Hepatocyte (in vitro differentiated cells): ENCODE measurements at regions not wholly inside any gene's neighbourhood (a gene's known extent, or its start where the extent isn't known, plus 50 kb on each side); places are given as distances from the start of the nearest gene placed in this dataset.

ENCODE experiments used
- DNase-seq: peaks from one replicate; pipeline ENCODE4 v3.0.0-alpha.2; 2016; ENCODE audit warnings: low spot score
- H2AFZ ChIP-seq: fragments of 200-600 bp; sonication (generic); 2 replicates; pipeline ENCODE4 v1.6.0; 2016; ENCODE audit warnings: antibody characterized with exemption, mild to moderate bottlenecking
- H3K27ac ChIP-seq: fragments of 200-600 bp; sonication (generic); 2 replicates; pipeline ENCODE4 v1.5.1; 2016; ENCODE audit warnings: mild to moderate bottlenecking
- H3K27me3 ChIP-seq: fragments of 200-600 bp; sonication (generic); 2 replicates; pipeline ENCODE4 v1.6.1; 2016
- H3K36me3 ChIP-seq: fragments of 200-600 bp; sonication (generic); replicated peaks from 2 replicates; pipeline ENCODE4 v1.5.1; 2016; ENCODE audit warnings: low read depth; ENCODE audit not compliant: insufficient read depth
- H3K4me1 ChIP-seq: fragments of 200-600 bp; sonication (generic); 2 replicates; pipeline ENCODE4 v1.5.1; 2016; ENCODE audit warnings: mild to moderate bottlenecking, moderate library complexity; ENCODE audit not compliant: insufficient read depth
- H3K4me2 ChIP-seq: fragments of 200-600 bp; sonication (generic); 2 replicates; pipeline ENCODE4 v1.6.0; 2016
- H3K4me3 ChIP-seq: fragments of 200-600 bp; sonication (generic); 2 replicates; pipeline ENCODE4 v1.5.1; 2016; ENCODE audit warnings: mild to moderate bottlenecking
- H3K79me2 ChIP-seq: fragments of 200-600 bp; sonication (generic); 2 replicates; pipeline ENCODE4 v1.6.0; 2017; ENCODE audit warnings: mild to moderate bottlenecking
- H3K9me2 ChIP-seq: fragments of 200-600 bp; sonication (generic); replicated peaks from 2 replicates; pipeline ENCODE4 v1.6.0; 2017; ENCODE audit warnings: mild to moderate bottlenecking; ENCODE audit not compliant: insufficient read depth
- H3K9me3 ChIP-seq: fragments of 200-600 bp; sonication (generic); 2 replicates; pipeline ENCODE4 v1.5.1; 2016; ENCODE audit warnings: low read depth, mild to moderate bottlenecking
- H4K20me1 ChIP-seq: fragments of 200-600 bp; sonication (generic); 2 replicates; pipeline ENCODE4 v1.6.0; 2016; ENCODE audit warnings: mild to moderate bottlenecking; ENCODE audit not compliant: insufficient read depth, poor library complexity, severe bottlenecking
- CTCF ChIP-seq: fragments of 200-600 bp; sonication (generic); IDR thresholded peaks from 2 replicates; pipeline ENCODE4 v1.5.1; 2016; ENCODE audit warnings: antibody characterized with exemption, mild to moderate bottlenecking; ENCODE audit not compliant: poor library complexity
- EZH2 ChIP-seq: fragments of 200-600 bp; sonication (generic); IDR thresholded peaks from 2 replicates; pipeline ENCODE4 v1.6.1; 2016; ENCODE audit warnings: antibody characterized with exemption, mild to moderate bottlenecking, borderline replicate concordance
- EZH2phosphoT487 ChIP-seq: fragments of 200-600 bp; sonication (generic); IDR thresholded peaks from one replicate; pipeline ENCODE4 v1.6.1; 2018; ENCODE audit warnings: antibody characterized with exemption, mild to moderate bottlenecking, low read depth, moderate library complexity; ENCODE audit not compliant: unreplicated experiment, severe bottlenecking
- WGBS: methylation state at CpG from one replicate; pipeline ENCODE4 v1.1.6; 2016; ENCODE audit warnings: low lambda C conversion rate; ENCODE audit errors: missing lambda C conversion rate; 5-methylcytosine and 5-hydroxymethylcytosine counted together

- no peak overlapping the region for H3K27ac ChIP-seq
- DNase-seq: no peak
- H3K9me2 ChIP-seq: no peaks in the 10 kb centered on the region
- no peaks in the 10 kb centered on the region for H3K27me3 ChIP-seq
- TF ChIP-seq EZH2: no peak
- TF ChIP-seq EZH2phosphoT487: no peak
- no peak for TF ChIP-seq CTCF
- H4K20me1 ChIP-seq: no peaks in the 10 kb centered on the region
- no peaks in the 10 kb centered on the region for H3K4me1 ChIP-seq
- H3K36me3 ChIP-seq: no peaks in the 10 kb centered on the region
- H3K79me2 ChIP-seq: no peaks in the 10 kb centered on the region
- WGBS: 69% methylated on average over 4 of the region's 4 CpGs
- H3K4me3 ChIP-seq: no peak overlapping the region
- H3K9me3 ChIP-seq: no peaks in the 10 kb centered on the region
- no peak overlapping the region for H2AFZ ChIP-seq
- H3K4me2 ChIP-seq: no peak overlapping the region
Observed at GRCh38 chr2:49426996-49427395, 272.7 kb upstream of the FSHR start.

GRCh38 chr2:49416252-49416651, 261.9 kb upstream of the FSHR start:
- Histone ChIP-seq H3K27ac (no peak overlapping the region), H4K20me1 (no peaks in the 10 kb centered on the region), H3K4me1 (no peaks in the 10 kb centered on the region), H3K9me3 (no peaks in the 10 kb centered on the region), H3K79me2 (no peaks in the 10 kb centered on the region), H3K27me3 (no peaks in the 10 kb centered on the region), H2AFZ (no peak overlapping the region), H3K4me2 (no peak overlapping the region), H3K4me3 (no peak overlapping the region), H3K9me2 (no peaks in the 10 kb centered on the region), H3K36me3 (no peaks in the 10 kb centered on the region)
- TF ChIP-seq CTCF: no peak
- no peak for TF ChIP-seq EZH2phosphoT487
- TF ChIP-seq EZH2: no peak
- peak; percentile 14 for DNase-seq

- Histone ChIP-seq H3K4me2 (no peak overlapping the region), H3K9me3 (no peaks in the 10 kb centered on the region), H3K4me3 (no peak overlapping the region), H3K36me3 (no peaks in the 10 kb centered on the region), H3K9me2 (no peaks in the 10 kb centered on the region), H3K79me2 (no peaks in the 10 kb centered on the region), H4K20me1 (no peaks in the 10 kb centered on the region), H2AFZ (no peak overlapping the region), H3K27me3 (no peaks in the 10 kb centered on the region), H3K4me1 (no peaks in the 10 kb centered on the region), H3K27ac (no peak overlapping the region)
- TF ChIP-seq EZH2phosphoT487 (no peak), EZH2 (no peak), CTCF (no peak)
- DNase-seq: no peak
- WGBS: 69% methylated on average over 4 of the region's 4 CpGs
Observed at GRCh38 chr2:49404108-49404507, 249.8 kb upstream of the FSHR start.

GRCh38 chr2:49403637-49404036, 249.3 kb upstream of the FSHR start:
- Histone ChIP-seq H3K79me2 (no peaks in the 10 kb centered on the region), H3K36me3 (no peaks in the 10 kb centered on the region), H4K20me1 (no peaks in the 10 kb centered on the region), H3K9me2 (no peaks in the 10 kb centered on the region), H3K4me3 (no peak overlapping the region), H3K27me3 (no peaks in the 10 kb centered on the region), H3K27ac (no peak overlapping the region), H3K4me1 (no peaks in the 10 kb centered on the region), H2AFZ (no peak overlapping the region), H3K9me3 (no peaks in the 10 kb centered on the region), H3K4me2 (no peak overlapping the region)
- no peak for DNase-seq
- WGBS: 88% methylated on average over 2 of the region's 2 CpGs
- TF ChIP-seq EZH2 (no peak), EZH2phosphoT487 (no peak), CTCF (no peak)
